A673 (cell line): ENCODE measurements at regions not wholly inside any gene's neighbourhood (a gene's known extent, or its start where the extent isn't known, plus 50 kb on each side); places are given as distances from the start of the nearest gene placed in this dataset.

Source experiments
- BruUV-seq: library from RNA; stranded (reverse); fragments of 400-500 nt; replicated peaks from 2 replicates; lab custom pipeline; 2021; lab: Mats Ljungman, UMichigan
- CTCF ChIA-PET: fragments of 300-600 bp; sonication (Branson Sonifier 250); formaldehyde crosslinking; loops from one replicate; lab custom pipeline; 2022; ENCODE audit warnings: antibody characterized with exemption; lab: Charles Lee
- POLR2A ChIA-PET: fragments of 300-600 bp; sonication (Branson Sonifier 250); formaldehyde crosslinking; loops from one replicate; lab custom pipeline; 2022; ENCODE audit warnings: antibody characterized with exemption; ENCODE audit not compliant: low non-redundant PET; lab: Charles Lee
- DNase-seq: peaks from one replicate; pipeline ENCODE4 v3.0.0-alpha.2; 2015; ENCODE audit warnings: low spot score
- H3K27ac ChIP-seq: fragments of 200-600 bp; sonication (generic); 2 replicates; pipeline ENCODE4 v1.5.1; 2016; ENCODE audit warnings: mixed run types, low read depth, mild to moderate bottlenecking, mixed read lengths, antibody characterized with exemption, low read length; ENCODE audit not compliant: poor library complexity, severe bottlenecking
- H3K27me3 ChIP-seq: fragments of 200-600 bp; sonication (generic); replicated peaks from 2 replicates; pipeline ENCODE4 v1.6.1; 2017; ENCODE audit warnings: mixed run types, low read depth, mild to moderate bottlenecking, mixed read lengths, antibody characterized with exemption, low read length; ENCODE audit not compliant: insufficient read depth, poor library complexity
- H3K36me3 ChIP-seq: fragments of 200-600 bp; sonication (generic); 2 replicates; pipeline ENCODE4 v1.6.1; 2016; ENCODE audit warnings: mixed run types, mild to moderate bottlenecking, mixed read lengths, antibody characterized with exemption, low read length; ENCODE audit not compliant: insufficient read depth, poor library complexity, severe bottlenecking
- H3K4me1 ChIP-seq: fragments of 200-600 bp; sonication (generic); 2 replicates; pipeline ENCODE4 v1.6.1; 2017; ENCODE audit warnings: mixed run types, mild to moderate bottlenecking, mixed read lengths, antibody characterized with exemption, low read length; ENCODE audit not compliant: insufficient read depth, poor library complexity, severe bottlenecking
- H3K4me3 ChIP-seq: fragments of 200-600 bp; sonication (generic); 2 replicates; pipeline ENCODE4 v1.5.1; 2016; ENCODE audit warnings: low read depth, mixed run types, mild to moderate bottlenecking, mixed read lengths, low read length; ENCODE audit not compliant: poor library complexity, severe bottlenecking
- H3K9me3 ChIP-seq: fragments of 200-600 bp; sonication (generic); 2 replicates; pipeline ENCODE4 v1.6.1; 2016; ENCODE audit warnings: mixed run types, low read depth, mild to moderate bottlenecking, mixed read lengths, antibody characterized with exemption, low read length; ENCODE audit not compliant: poor library complexity, severe bottlenecking
- CTCF ChIP-seq: fragments of 300-800, 200-600 bp; sonication (generic); conservative IDR thresholded peaks from 2 replicates; pipeline ENCODE4 v1.5.1; 2017; ENCODE audit warnings: low read depth, mild to moderate bottlenecking, antibody characterized with exemption, low read length, moderate library complexity, mixed read lengths
- EZH2 ChIP-seq: fragments of 200-600 bp; sonication (generic); IDR thresholded peaks from 2 replicates; pipeline ENCODE4 v1.6.1; 2017; ENCODE audit warnings: borderline replicate concordance, low read depth, mild to moderate bottlenecking, mixed read lengths, antibody characterized with exemption, low read length; ENCODE audit not compliant: poor library complexity, severe bottlenecking
- intact Hi-C: fragments of 100-400 bp; cut with micrococcal nuclease; formaldehyde crosslinking; loops from one replicate; pipeline ENCODE4 v1.10.0; 2022; ENCODE audit not compliant: unreplicated experiment

GRCh38 chr20:11210611-11211010 lies 536.8 kb upstream of the JAG1 start:
- H3K9me3 ChIP-seq, result no peaks in the 10 kb centered on the region
- CTCF ChIA-PET, result no interaction called here
- no peaks in the 10 kb centered on the region for H3K27me3 ChIP-seq
- H3K4me1 ChIP-seq, result peaks cover 16% of the 10 kb centered on the region
- TF ChIP-seq CTCF, result no peak
- TF ChIP-seq EZH2, result no peak
- BruUV-seq, result no TSS peak
- no peak for DNase-seq
- H3K36me3 ChIP-seq, result no peaks in the 10 kb centered on the region
- POLR2A ChIA-PET, result no interaction called here
- no peak overlapping the region for H3K27ac ChIP-seq
- H3K4me3 ChIP-seq, result no peak overlapping the region
- intact Hi-C loops, result no loop called here

- Histone ChIP-seq H3K36me3 (no peaks in the 10 kb centered on the region), H3K9me3 (no peaks in the 10 kb centered on the region), H3K4me3 (no peak overlapping the region), H3K27me3 (no peaks in the 10 kb centered on the region), H3K4me1 (peaks cover 26% of the 10 kb centered on the region), H3K27ac (no peak overlapping the region)
- ChIA-PET POLR2A (no interaction called here), CTCF (no interaction called here)
- DNase-seq, result no peak
- BruUV-seq, result no TSS peak
- TF ChIP-seq EZH2, result no peak
- intact Hi-C loops, result no loop called here
Measured at GRCh38 chr20:11212272-11212671, 538.5 kb upstream of the JAG1 start.

GRCh38 chr20:11212902-11213301 lies 539.1 kb upstream of the JAG1 start:
- no peak for TF ChIP-seq EZH2
- TF ChIP-seq CTCF, result no peak
- Histone ChIP-seq H3K27me3 (no peaks in the 10 kb centered on the region), H3K27ac (no peak overlapping the region), H3K4me3 (no peak overlapping the region), H3K36me3 (no peaks in the 10 kb centered on the region), H3K4me1 (peaks cover 32% of the 10 kb centered on the region), H3K9me3 (no peaks in the 10 kb centered on the region)
- DNase-seq, result no peak
- intact Hi-C loops, result no loop called here
- BruUV-seq, result no TSS peak
- CTCF ChIA-PET, result no interaction called here
- POLR2A ChIA-PET, result no interaction called here

- H3K9me3 ChIP-seq, result no peaks in the 10 kb centered on the region
- DNase-seq, result no peak
- no peaks in the 10 kb centered on the region for H3K27me3 ChIP-seq
- intact Hi-C loops, result no loop called here
- no peak overlapping the region for H3K4me3 ChIP-seq
- no peaks in the 10 kb centered on the region for H3K36me3 ChIP-seq
- no peak for TF ChIP-seq CTCF
- TF ChIP-seq EZH2, result no peak
- H3K27ac ChIP-seq, result no peak overlapping the region
- BruUV-seq, result no TSS peak
- CTCF ChIA-PET, result no interaction called here
- H3K4me1 ChIP-seq, result peaks cover 36% of the 10 kb centered on the region
- POLR2A ChIA-PET, result no interaction called here
Measured at GRCh38 chr20:11214256-11214840, 540.5 kb upstream of the JAG1 start.
